ENCODE measurements at regions not wholly inside any gene's neighbourhood (a gene's known extent, or its start where the extent isn't known, plus 50 kb on each side); places are given as distances from the start of the nearest gene placed in this dataset.

DNA sequence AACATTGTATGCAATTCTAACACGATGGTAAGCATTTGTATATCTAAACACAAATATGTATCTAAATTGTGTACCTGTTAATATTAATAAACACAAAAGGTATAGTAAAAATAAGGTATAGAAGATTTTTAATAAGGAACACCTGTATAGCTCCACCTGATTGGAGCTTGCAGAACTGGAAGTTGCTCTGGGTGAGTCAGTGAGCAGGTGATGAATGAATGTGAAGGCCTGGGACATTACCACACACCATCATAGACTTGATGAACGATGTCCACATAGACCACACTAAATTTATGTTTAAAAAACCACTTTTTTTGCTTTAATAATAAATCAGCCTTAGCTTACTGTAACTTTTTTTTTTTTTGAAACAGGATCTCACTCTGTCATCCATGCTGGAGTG, 97.6 kb upstream of the CLMP start:
- TF ChIP-seq, protein P1, sequence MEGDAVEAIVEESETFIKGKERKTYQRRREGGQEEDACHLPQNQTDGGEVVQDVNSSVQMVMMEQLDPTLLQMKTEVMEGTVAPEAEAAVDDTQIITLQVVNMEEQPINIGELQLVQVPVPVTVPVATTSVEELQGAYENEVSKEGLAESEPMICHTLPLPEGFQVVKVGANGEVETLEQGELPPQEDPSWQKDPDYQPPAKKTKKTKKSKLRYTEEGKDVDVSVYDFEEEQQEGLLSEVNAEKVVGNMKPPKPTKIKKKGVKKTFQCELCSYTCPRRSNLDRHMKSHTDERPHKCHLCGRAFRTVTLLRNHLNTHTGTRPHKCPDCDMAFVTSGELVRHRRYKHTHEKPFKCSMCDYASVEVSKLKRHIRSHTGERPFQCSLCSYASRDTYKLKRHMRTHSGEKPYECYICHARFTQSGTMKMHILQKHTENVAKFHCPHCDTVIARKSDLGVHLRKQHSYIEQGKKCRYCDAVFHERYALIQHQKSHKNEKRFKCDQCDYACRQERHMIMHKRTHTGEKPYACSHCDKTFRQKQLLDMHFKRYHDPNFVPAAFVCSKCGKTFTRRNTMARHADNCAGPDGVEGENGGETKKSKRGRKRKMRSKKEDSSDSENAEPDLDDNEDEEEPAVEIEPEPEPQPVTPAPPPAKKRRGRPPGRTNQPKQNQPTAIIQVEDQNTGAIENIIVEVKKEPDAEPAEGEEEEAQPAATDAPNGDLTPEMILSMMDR (IDR thresholded peaks at IDR 0.05; ENCODE audit: low read depth, low read length): no peak

DNA sequence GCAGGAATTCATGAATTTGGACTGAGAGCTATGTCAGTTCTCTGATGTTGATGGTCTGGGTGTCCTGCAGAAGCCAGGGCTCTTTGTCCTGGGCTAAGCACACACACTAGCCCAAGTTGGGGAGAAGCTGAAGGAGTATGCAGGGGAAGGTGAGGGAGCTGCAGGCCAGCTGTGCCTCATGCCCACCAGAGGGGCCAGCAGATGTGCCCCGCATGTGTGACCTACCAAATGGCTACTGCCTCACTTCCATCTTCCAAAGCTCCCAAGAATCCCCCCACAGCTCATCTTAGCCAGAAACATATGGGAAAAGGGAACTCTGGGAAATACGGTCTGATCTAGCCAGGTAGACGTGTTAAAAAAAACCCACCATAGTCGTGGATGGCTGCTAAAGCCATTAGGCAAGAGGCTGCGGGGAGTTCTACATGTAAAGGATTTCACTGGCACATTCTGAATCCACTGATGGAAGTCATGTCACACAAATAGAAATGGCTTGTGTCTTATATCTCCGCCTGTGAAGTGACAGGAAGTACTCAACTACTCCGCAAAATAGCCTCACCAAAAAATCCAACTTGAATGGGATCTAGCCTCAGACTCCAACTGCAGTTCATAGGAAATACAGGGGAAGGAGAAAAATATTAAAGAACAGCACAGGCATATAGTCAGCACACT, 96.3 kb upstream of the CLMP start:
- no peak for DNase-seq (ENCODE audit: extremely low read depth, low read depth)
- TF ChIP-seq, protein P1 (IDR thresholded peaks at IDR 0.05; ENCODE audit: low read depth, low read length): no peak

More for the DNA sequence above, 97.6 kb upstream of the CLMP start:
- no peak for DNase-seq (ENCODE audit: extremely low read depth, low read depth)

DNA sequence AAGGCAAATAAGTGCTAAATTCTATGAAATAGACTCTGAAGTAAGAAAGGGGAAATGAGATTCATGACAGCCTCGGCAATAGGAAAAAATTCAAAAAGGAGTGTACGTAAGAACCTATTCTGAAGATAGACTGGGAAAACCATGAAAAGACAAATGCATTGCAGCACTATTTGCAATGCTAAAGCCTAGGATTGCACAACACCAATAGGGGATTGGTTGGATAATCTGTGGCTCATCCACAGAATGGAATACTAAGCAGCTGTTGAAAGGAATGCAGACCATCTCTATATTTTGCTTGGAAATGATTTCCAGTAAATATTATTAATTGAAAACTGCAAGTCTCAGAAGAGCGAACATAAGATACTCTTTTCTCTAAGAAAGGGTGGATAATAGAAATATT, 91.7 kb upstream of the CLMP start:
- no peak for DNase-seq (ENCODE audit: extremely low read depth, low read depth)
- TF ChIP-seq, protein P1 (IDR thresholded peaks at IDR 0.05; ENCODE audit: low read depth, low read length): no peak

DNA sequence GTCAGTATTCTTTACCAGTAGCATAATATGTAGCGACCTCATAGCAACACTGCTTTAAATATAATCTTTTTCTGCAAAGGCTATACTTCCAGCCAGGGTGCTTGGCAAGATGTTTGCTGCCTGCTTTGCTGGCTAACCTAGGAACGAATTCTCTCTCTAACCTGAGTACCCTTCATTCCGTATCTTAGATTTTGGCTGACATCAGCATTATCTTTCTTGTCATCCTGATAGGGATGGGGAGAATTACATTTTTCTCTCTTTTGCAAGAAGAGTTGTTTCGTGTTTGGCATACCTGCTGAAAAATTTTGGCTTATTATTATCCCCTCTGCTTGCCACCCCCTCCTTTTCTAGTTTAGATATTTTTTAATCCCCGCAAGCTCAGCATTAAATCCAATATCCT, 91.2 kb upstream of the CLMP start:
- DNase-seq (ENCODE audit: extremely low read depth, low read depth): no peak
- TF ChIP-seq, protein P1 (IDR thresholded peaks at IDR 0.05; ENCODE audit: low read depth, low read length): no peak

DNA sequence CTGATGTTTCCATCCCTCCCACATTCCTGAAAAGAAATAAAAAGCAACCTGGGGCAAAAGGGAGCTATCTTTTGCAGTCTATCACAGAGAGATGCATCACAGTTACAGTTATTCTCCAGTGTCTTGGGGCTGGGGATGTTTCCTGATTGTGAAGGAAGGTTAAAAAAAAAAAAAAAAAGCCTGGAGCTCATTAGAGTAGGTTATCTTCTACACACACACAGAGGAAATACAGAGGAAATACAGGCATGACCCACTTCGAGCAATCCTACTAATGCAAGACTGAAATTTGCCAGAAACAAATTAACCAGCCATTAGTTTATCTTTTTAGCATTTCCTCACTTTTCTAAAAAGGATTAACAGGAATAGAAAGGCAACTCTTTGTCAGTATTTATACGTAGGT, 89.4 kb upstream of the CLMP start:
- TF ChIP-seq, protein P1 (IDR thresholded peaks at IDR 0.05; ENCODE audit: low read depth, low read length): no peak

DNA sequence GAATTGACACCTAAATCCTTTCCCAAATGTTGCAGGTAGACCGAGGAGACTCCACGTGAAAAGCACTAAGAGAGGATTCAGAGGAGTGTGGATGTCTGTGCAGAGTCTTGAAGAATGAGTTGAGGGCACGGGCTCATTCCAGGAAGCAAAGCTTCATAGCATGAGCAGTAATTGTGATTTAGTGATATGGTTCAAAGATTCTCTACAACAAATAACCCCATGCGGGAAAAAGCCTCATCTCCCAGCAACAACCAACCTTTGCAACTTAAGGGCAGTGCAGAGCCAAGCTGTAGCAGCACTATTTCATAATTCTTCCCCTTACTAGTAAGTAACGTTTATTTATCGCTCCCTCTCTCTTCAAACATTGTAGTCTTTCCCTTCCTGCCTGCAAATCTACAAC, 87.5 kb upstream of the CLMP start:
- no peak for DNase-seq (ENCODE audit: extremely low read depth, low read depth)
- TF ChIP-seq, protein P1 (IDR thresholded peaks at IDR 0.05; ENCODE audit: low read depth, low read length): no peak

More for the DNA sequence above, 89.4 kb upstream of the CLMP start:
- no peak for DNase-seq (ENCODE audit: extremely low read depth, low read depth)

DNA sequence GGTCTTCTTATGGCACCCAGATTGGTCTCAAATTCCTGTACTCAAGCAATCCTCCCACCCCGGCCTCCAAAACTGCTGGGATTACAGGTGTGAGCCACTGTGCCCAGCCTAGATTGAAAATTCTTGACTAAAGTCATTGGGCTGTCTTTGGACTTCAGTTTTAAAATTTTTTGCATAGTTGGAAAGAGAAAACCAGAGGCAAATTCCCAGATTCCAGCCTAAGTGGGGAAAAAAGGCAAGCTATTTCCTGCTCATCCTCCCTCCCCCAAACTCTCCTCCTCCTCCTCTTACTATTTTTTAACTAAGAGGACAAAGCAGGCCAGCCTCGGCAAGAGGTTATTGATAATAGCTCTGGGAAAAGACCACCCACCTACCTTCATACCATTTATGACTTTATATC, 78.6 kb upstream of the CLMP start:
- no peak for DNase-seq (ENCODE audit: extremely low read depth, low read depth)
- TF ChIP-seq, protein P1 (IDR thresholded peaks at IDR 0.05; ENCODE audit: low read depth, low read length): no peak

Measured in AG09319 (cell line).